Stimulated activated CD8-positive, alpha-beta memory T cell treated with anti-CD3 and anti-CD28 coated beads, Interleukin-7, amount 100 ng/mL, for 24 hours (primary cell): ENCODE measurements at regions not wholly inside any gene's neighbourhood (a gene's known extent, or its start where the extent isn't known, plus 50 kb on each side); places are given as distances from the start of the nearest gene placed in this dataset.
"Not testable (repeated sequence)": the region's sequence is repeated elsewhere in the genome, so short reads cannot be mapped to it uniquely, and the experiment has no call there.

Source experiments
- DNase-seq: peaks from one replicate; pipeline ENCODE4 v3.0.0-alpha.2; 2020; ENCODE audit warnings: low read depth

DNA sequence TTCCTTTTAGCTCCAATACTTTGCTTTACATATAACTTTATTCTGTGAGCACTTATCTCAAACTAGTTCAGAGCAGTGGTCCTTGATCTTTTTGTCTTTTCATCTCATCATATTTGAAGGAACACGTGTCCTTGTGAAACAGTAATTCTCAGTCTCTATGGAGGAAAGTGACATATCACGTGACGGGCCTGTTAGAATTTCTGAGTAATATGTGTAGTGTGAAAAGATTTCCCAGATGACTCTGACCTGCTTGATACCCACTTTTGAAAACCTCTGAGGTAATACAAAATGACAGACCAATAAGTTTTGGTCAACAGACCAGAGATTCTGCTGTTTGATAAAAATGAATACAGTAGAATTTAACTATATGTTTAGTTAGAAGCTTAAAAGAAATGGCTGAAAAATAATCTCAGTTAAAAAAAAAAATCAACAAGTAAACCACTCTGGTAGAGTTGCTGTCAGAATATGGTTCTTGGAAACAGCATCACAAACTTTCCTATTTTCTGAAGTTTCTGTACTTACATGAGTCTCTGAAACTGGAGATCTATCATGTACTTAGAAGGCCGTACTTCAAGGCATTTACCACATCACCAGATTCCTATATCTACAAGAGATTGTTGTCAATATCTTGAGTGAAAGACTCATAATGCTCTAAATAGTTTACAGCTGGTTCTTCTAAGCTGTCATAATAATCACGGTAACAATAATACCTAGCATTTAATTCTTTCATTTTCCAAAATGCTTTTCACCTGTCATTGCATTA is 590.2 kb upstream of the TBL1XR1 start:
- no peak for DNase-seq

DNA sequence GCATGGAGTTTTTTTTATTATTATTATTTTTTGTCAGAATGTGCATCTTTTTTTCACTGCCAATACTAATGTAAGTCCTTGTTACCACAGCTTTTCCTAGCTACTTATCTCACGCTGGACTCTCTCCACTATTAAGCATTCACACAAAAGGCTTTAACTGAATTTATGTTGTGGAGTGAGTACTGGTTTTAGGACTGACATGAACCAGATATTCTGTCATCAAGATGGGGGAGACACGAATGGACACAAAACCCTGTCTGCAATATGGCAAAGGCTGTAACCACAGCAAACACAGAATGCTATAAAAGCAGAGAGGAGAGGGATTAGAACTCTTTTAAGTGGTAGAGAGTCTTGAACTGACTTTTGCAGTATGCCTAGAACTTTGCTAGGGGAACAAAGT is 592.2 kb upstream of the TBL1XR1 start:
- no peak for DNase-seq

GRCh38 chr3:177792311-177793030 is 595.2 kb upstream of the TBL1XR1 start:
- no peak for DNase-seq

GRCh38 chr3:177793451-177793850 is 596.2 kb upstream of the TBL1XR1 start:
- DNase-seq = no peak

GRCh38 chr3:177795216-177795615 is 597.9 kb upstream of the TBL1XR1 start:
- no peak for DNase-seq

DNA sequence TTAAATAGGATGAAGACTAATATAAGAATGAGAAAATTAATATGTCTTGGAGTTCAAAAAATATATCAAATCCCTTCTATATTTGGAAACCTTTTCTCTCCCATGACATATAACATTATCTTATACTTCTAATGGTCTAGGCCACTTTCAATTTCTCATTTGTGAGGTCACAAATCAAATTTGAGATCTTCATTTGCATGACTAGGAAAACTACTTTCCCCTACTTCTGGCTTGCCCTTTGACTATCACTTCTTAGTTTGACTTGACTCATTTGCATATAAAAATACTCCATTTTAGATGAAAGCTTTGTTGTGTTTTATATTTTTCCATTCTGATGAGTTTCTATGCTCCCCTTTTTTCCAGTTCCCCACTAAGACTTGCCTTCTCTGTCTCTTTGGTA is 598.6 kb upstream of the TBL1XR1 start:
- DNase-seq = no peak

DNA sequence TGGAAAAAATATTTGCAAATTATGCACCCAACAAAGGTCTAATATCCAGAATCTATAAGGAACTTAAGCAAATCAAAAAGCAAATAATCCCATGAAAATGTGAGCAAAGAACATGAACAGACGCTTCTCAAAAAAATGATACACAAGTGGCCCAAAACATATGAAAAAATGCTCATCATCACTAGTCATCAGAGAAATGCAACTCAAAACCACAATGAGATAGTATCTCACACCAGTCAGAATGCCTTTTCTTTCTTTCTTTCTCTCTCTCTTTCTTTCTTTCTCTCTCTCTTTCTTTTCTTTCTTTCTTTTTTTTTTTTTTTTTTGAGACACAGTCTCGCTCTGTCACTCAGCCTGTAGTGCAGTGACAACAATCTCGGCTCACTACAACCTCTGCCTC is 602.9 kb upstream of the TBL1XR1 start:
- not testable (repeated sequence) for DNase-seq

- DNase-seq = no peak
Observed at GRCh38 chr3:177800561-177800960, 603.3 kb upstream of the TBL1XR1 start.

- DNase-seq = no peak
Observed at GRCh38 chr3:177802151-177802900, 605.0 kb upstream of the TBL1XR1 start.

DNA sequence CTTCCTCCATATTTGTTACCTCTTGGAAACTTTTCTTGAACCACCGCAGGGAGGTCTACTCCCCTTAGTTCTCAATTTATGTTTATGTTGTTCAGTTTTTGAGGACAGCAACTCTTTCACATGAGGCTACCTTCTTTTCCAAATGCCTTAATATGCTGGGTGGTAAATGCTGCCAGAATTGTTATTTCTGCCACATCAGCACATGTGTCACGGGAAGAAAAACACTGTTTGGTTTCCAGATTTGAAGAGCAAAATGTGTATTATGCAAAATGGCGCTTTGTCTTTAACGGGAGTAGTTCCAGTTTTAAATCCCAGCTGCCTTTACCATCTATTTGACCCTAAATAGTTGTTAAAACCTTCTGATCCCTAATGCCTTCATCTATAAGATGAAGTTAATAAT is 606.2 kb upstream of the TBL1XR1 start:
- no peak for DNase-seq

- no peak for DNase-seq
Observed at GRCh38 chr3:177804032-177804431, 606.8 kb upstream of the TBL1XR1 start.

- DNase-seq = no peak
Observed at GRCh38 chr3:177804646-177805045, 607.4 kb upstream of the TBL1XR1 start.

GRCh38 chr3:177807150-177807875 is 610.0 kb upstream of the TBL1XR1 start:
- DNase-seq = no peak

- DNase-seq = not testable (repeated sequence)
Observed at GRCh38 chr3:177808928-177809478, 611.7 kb upstream of the TBL1XR1 start.

GRCh38 chr3:177810162-177810623 is 612.9 kb upstream of the TBL1XR1 start:
- DNase-seq = no peak

DNA sequence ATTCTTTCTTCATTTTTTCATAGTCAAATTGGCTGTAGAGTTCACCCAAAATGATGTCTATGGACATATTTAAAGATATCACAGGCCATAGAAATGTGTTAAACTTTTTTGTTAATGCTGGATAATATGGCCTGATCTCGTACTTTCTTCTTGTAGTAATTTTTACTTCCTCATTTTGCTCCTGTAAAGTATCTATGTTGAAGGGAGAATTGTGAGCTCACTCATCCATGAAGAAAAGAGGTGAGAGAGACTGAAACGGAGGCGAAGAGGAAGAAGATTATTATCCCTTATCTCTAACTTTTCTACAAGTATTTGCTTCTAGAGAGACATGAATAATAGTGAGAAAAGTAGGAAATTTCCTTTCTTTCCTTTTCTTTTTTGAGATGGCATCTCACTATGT is 613.8 kb upstream of the TBL1XR1 start:
- no peak for DNase-seq

DNA sequence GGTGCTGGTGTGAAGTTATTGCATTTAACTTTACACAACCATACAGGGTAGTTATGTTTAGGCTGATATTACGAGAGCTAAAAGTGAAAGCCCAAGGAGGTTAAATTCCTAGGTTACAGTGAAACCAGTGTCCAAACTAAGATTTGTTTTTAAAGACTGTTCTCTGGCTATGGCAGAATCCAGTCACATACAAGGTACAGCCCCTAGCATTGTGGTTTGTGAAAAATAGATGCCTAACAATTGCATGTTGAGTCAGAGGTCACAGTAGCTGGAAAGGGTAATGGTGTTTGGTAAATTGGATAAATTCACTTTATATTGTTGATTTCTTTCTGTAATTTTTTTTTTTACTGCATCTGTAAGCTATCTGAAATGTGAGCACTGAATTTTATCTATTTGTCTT is 614.6 kb upstream of the TBL1XR1 start:
- no peak for DNase-seq

DNA sequence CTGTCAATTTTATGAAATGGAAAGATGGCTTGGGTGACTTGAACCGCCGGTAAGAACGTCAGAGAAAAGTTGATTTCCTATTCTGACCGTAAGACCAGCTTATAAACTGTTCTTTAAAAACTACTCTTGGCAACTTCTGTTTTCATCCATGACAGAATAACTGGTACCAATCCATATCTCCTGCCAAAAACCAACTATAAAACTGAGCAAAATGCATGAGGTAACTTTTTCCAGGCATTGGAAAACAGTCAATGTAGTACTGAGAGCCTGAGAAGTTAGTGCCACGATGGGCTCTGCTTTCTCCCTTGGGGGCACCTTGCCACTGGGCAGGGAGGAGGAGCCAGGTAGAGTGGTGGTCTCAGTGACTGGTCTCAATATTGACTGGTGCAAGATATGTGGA is 615.2 kb upstream of the TBL1XR1 start:
- no peak for DNase-seq

DNA sequence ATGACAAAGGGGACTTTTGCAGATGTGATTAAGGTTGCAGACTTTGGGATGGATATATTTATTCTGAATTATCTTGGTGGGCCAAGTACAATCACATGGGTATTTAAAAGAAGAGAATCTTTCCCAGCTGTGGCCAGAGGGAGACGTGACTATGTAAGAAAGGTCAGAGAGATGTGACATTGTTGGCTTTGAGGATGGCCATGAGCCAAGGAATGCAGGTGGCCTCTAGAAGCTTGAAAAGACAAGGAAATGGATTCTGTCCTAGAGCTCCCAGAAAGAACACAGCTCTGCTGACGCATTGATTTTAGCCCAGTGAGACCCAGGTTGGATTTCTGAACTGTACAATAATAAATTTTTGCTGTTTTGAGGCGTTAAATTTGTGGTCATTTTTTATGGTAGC is 616.0 kb upstream of the TBL1XR1 start:
- no peak for DNase-seq

DNA sequence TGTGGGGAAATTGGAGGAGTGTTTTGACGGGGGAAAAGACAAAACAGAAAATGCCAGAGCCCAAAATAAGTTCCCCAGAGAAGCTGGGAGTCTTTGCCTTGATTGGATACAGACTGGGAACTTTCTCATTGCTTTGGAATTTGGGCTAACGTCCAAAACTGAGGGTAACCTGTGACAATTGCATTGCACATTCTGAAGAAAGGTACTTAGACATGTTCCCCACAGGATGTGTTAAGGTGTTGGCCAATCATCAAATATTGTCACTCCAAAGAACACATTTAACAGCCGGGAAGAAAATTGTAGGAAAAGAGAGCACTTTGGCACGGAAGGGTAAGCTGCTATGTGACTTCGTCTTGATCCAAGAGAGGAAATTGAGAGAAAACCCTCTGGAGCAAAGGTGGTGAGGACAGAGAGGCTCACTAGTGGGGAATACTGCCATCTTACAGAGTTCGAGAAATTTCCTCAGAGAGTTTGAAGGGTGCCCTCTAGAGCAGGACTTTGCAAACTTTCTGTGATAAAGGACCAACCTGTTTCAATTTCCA is 619.5 kb upstream of the TBL1XR1 start:
- DNase-seq = no peak

GRCh38 chr3:177817751-177818150 is 620.5 kb upstream of the TBL1XR1 start:
- DNase-seq = no peak
